ENCODE measurements at regions not wholly inside any gene's neighbourhood (a gene's known extent, or its start where the extent isn't known, plus 50 kb on each side); places are given as distances from the start of the nearest gene placed in this dataset.

- Mint-ChIP-seq H3K36me3 (no peaks in the 10 kb centered on the region), H3K27me3 (ENCODE audit: low read depth) (no peaks in the 10 kb centered on the region), H3K4me3 (no peak overlapping the region), H3K9me3 (peaks cover 34% of the 10 kb centered on the region), H3K4me1 (no peaks in the 10 kb centered on the region), H3K27ac (no peak overlapping the region)
- TF ChIP-seq, protein P1, sequence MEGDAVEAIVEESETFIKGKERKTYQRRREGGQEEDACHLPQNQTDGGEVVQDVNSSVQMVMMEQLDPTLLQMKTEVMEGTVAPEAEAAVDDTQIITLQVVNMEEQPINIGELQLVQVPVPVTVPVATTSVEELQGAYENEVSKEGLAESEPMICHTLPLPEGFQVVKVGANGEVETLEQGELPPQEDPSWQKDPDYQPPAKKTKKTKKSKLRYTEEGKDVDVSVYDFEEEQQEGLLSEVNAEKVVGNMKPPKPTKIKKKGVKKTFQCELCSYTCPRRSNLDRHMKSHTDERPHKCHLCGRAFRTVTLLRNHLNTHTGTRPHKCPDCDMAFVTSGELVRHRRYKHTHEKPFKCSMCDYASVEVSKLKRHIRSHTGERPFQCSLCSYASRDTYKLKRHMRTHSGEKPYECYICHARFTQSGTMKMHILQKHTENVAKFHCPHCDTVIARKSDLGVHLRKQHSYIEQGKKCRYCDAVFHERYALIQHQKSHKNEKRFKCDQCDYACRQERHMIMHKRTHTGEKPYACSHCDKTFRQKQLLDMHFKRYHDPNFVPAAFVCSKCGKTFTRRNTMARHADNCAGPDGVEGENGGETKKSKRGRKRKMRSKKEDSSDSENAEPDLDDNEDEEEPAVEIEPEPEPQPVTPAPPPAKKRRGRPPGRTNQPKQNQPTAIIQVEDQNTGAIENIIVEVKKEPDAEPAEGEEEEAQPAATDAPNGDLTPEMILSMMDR (IDR thresholded peaks at IDR 0.05; ENCODE audit: unreplicated experiment), result no peak
- DNase-seq (ENCODE audit: low spot score in 2 of 2, unreplicated experiment in 2 of 2), result no peak
Measured at GRCh38 chrX:122863067-122863466, 321.0 kb upstream of the GRIA3 start.

- H3K27ac Mint-ChIP-seq, result no peak overlapping the region
- no peaks in the 10 kb centered on the region for H3K36me3 Mint-ChIP-seq
- no peaks in the 10 kb centered on the region for H3K4me1 Mint-ChIP-seq
- no peak for DNase-seq (ENCODE audit: low spot score in 2 of 2, unreplicated experiment in 2 of 2)
- H3K27me3 Mint-ChIP-seq (ENCODE audit: low read depth), result no peaks in the 10 kb centered on the region
- TF ChIP-seq, protein P1 (IDR thresholded peaks at IDR 0.05; ENCODE audit: unreplicated experiment), result no peak
- H3K4me3 Mint-ChIP-seq, result no peak overlapping the region
- peaks cover 30% of the 10 kb centered on the region for H3K9me3 Mint-ChIP-seq
Measured at GRCh38 chrX:122866532-122866931, 317.5 kb upstream of the GRIA3 start.

DNA sequence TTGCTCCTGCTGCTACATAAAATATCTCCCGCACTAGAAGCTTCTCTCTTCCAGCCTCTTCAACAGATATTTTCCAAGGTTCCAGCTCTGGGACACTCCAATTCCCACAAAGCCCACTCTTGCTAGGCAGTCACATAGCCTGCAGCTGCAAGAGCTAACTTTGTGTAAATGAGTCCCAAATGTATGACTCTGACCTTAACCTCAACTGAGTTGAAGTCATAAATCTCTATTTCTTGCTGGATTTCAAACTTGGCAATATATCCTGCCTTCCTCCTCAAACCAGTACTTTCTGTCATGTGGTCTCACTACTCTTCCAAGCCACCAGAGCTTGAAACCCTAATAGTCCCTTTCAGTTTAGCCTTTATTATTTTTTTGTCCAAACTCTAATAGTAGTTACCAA, 315.4 kb upstream of the GRIA3 start:
- no peak for DNase-seq (ENCODE audit: low spot score in 2 of 2, unreplicated experiment in 2 of 2)
- Mint-ChIP-seq H3K4me1 (no peaks in the 10 kb centered on the region), H3K36me3 (no peaks in the 10 kb centered on the region), H3K27ac (no peak overlapping the region), H3K4me3 (no peak overlapping the region), H3K27me3 (ENCODE audit: low read depth) (no peaks in the 10 kb centered on the region), H3K9me3 (peaks cover 18% of the 10 kb centered on the region)
- TF ChIP-seq, protein P1 (IDR thresholded peaks at IDR 0.05; ENCODE audit: unreplicated experiment), result no peak

- no peak overlapping the region for H3K4me3 Mint-ChIP-seq
- no peak overlapping the region for H3K27ac Mint-ChIP-seq
- peaks cover 17% of the 10 kb centered on the region for H3K9me3 Mint-ChIP-seq
- DNase-seq (ENCODE audit: low spot score in 2 of 2, unreplicated experiment in 2 of 2), result no peak
- TF ChIP-seq, protein P1 (IDR thresholded peaks at IDR 0.05; ENCODE audit: unreplicated experiment), result no peak
- no peaks in the 10 kb centered on the region for H3K4me1 Mint-ChIP-seq
- H3K36me3 Mint-ChIP-seq, result no peaks in the 10 kb centered on the region
- no peaks in the 10 kb centered on the region for H3K27me3 Mint-ChIP-seq (ENCODE audit: low read depth)
Measured at GRCh38 chrX:122869171-122869570, 314.9 kb upstream of the GRIA3 start.

- Mint-ChIP-seq H3K36me3 (no peaks in the 10 kb centered on the region), H3K9me3 (peaks cover 38% of the 10 kb centered on the region), H3K27ac (no peak overlapping the region), H3K27me3 (ENCODE audit: low read depth) (no peaks in the 10 kb centered on the region), H3K4me3 (no peak overlapping the region), H3K4me1 (no peaks in the 10 kb centered on the region)
- no peak for DNase-seq (ENCODE audit: low spot score in 2 of 2, unreplicated experiment in 2 of 2)
- TF ChIP-seq, protein P1 (IDR thresholded peaks at IDR 0.05; ENCODE audit: unreplicated experiment), result no peak
Measured at GRCh38 chrX:122878269-122878668, 305.8 kb upstream of the GRIA3 start.

DNA sequence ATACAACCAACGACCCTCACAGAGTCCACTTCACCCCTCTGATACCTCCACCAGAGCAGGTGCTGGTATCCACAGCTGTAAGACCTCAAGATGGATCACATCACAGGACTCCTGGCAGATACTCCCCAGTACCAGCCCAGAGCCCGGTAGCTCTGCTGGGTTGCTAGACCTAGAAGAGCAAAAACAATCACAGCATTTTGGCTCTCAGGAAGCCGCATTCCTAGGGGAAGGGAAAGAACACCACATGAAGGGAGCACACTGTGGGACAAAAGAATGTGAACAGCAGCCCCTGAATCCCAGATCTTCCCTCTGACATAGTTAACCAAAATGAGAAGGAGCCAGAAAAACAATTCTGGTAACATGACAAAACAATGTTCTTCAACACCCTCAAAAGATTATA, 303.1 kb upstream of the GRIA3 start:
- H3K4me1 Mint-ChIP-seq, result no peaks in the 10 kb centered on the region

More for the DNA sequence above, 303.1 kb upstream of the GRIA3 start:
- Mint-ChIP-seq H3K9me3 (peaks cover 52% of the 10 kb centered on the region), H3K27ac (no peak overlapping the region), H3K36me3 (no peaks in the 10 kb centered on the region), H3K27me3 (ENCODE audit: low read depth) (no peaks in the 10 kb centered on the region), H3K4me3 (no peak overlapping the region)
- TF ChIP-seq, protein P1 (IDR thresholded peaks at IDR 0.05; ENCODE audit: unreplicated experiment), result no peak
- DNase-seq (ENCODE audit: low spot score in 2 of 2, unreplicated experiment in 2 of 2), result no peak

All from mesothelial cell of epicardium (in vitro differentiated cells).